DOHH2 (cell line): ENCODE measurements at regions not wholly inside any gene's neighbourhood (a gene's known extent, or its start where the extent isn't known, plus 50 kb on each side); places are given as distances from the start of the nearest gene placed in this dataset.

ENCODE experiments used
- H3F3A ChIP-seq: fragments of 200-600 bp; sonication (generic), shearing (Covaris generic); 2 replicates; pipeline ENCODE4 v1.6.0; 2016; ENCODE audit warnings: antibody characterized with exemption, mild to moderate bottlenecking; ENCODE audit not compliant: control insufficient read depth, insufficient read depth
- H3K27ac ChIP-seq: fragments of 200-600 bp; sonication (generic); 2 replicates; pipeline ENCODE4 v1.5.1; 2014; ENCODE audit warnings: low read depth, mild to moderate bottlenecking, low read length, moderate library complexity
- H3K27me3 ChIP-seq: fragments of 200-600 bp; sonication (generic); 2 replicates; pipeline ENCODE4 v1.6.1; 2014; ENCODE audit warnings: mild to moderate bottlenecking, low read length, mixed read lengths; ENCODE audit not compliant: control insufficient read depth
- H3K36me3 ChIP-seq: fragments of 200-600 bp; sonication (generic); 2 replicates; pipeline ENCODE4 v1.6.1; 2014; ENCODE audit warnings: mild to moderate bottlenecking, low read length, moderate library complexity, mixed read lengths; ENCODE audit not compliant: control insufficient read depth
- H3K4me1 ChIP-seq: fragments of 200-600 bp; sonication (generic); 2 replicates; pipeline ENCODE4 v1.6.1; 2014; ENCODE audit warnings: mild to moderate bottlenecking, low read length, mixed read lengths; ENCODE audit not compliant: control insufficient read depth
- H3K4me2 ChIP-seq: fragments of 200-600 bp; sonication (generic); 2 replicates; pipeline ENCODE4 v1.6.0; 2014; ENCODE audit warnings: mild to moderate bottlenecking, low read length, moderate library complexity
- H3K4me3 ChIP-seq: fragments of 200-600 bp; sonication (generic); 2 replicates; pipeline ENCODE4 v1.5.1; 2014; ENCODE audit warnings: mild to moderate bottlenecking, low read length, mixed read lengths
- H3K79me2 ChIP-seq: fragments of 200-600 bp; sonication (generic); 2 replicates; pipeline ENCODE4 v1.6.1; 2014; ENCODE audit warnings: mild to moderate bottlenecking, low read length, mixed read lengths; ENCODE audit not compliant: control insufficient read depth
- H3K9me2 ChIP-seq: fragments of 200-600 bp; sonication (generic); replicated peaks from 2 replicates; pipeline ENCODE4 v1.6.1; 2014; ENCODE audit warnings: mild to moderate bottlenecking, low read length, mixed read lengths; ENCODE audit not compliant: control insufficient read depth
- H3K9me3 ChIP-seq: fragments of 200-600 bp; sonication (generic); 2 replicates; pipeline ENCODE4 v1.6.1; 2014; ENCODE audit warnings: antibody characterized with exemption, low read length, mixed read lengths; ENCODE audit not compliant: control insufficient read depth, insufficient read depth
- H4K20me1 ChIP-seq: fragments of 200-600 bp; sonication (generic); 2 replicates; pipeline ENCODE4 v1.6.0; 2014; ENCODE audit warnings: low read depth, mild to moderate bottlenecking, antibody characterized with exemption, low read length, moderate library complexity; ENCODE audit not compliant: control insufficient read depth, insufficient read depth
- EZH2phosphoT487 ChIP-seq: fragments of 200-600 bp; sonication (generic); IDR thresholded peaks from 2 replicates; pipeline ENCODE4 v1.6.1; 2017; ENCODE audit warnings: borderline replicate concordance, mild to moderate bottlenecking, antibody characterized with exemption, low read length, moderate library complexity, mixed read lengths
- TF ChIP-seq, protein P1 (sequence below): fragments of 200-600 bp; sonication (generic); IDR thresholded peaks from one replicate; pipeline ENCODE4 v1.5.1; 2014; ENCODE audit warnings: antibody characterized with exemption, mild to moderate bottlenecking, low read depth, low read length; ENCODE audit not compliant: poor library complexity, severe bottlenecking

GRCh38 chr2:187078297-187078696 is 229.3 kb upstream of the ZSWIM2 start:
- Histone ChIP-seq H3K4me1 (no peaks in the 10 kb centered on the region), H3K9me2 (no peaks in the 10 kb centered on the region), H3K4me3 (no peak overlapping the region), H4K20me1 (no peaks in the 10 kb centered on the region), H3K36me3 (no peaks in the 10 kb centered on the region), H3K79me2 (no peaks in the 10 kb centered on the region), H3F3A (no peaks in the 10 kb centered on the region), H3K9me3 (no peaks in the 10 kb centered on the region), H3K4me2 (no peak overlapping the region), H3K27me3 (no peaks in the 10 kb centered on the region), H3K27ac (no peak overlapping the region)
- TF ChIP-seq, protein P1, sequence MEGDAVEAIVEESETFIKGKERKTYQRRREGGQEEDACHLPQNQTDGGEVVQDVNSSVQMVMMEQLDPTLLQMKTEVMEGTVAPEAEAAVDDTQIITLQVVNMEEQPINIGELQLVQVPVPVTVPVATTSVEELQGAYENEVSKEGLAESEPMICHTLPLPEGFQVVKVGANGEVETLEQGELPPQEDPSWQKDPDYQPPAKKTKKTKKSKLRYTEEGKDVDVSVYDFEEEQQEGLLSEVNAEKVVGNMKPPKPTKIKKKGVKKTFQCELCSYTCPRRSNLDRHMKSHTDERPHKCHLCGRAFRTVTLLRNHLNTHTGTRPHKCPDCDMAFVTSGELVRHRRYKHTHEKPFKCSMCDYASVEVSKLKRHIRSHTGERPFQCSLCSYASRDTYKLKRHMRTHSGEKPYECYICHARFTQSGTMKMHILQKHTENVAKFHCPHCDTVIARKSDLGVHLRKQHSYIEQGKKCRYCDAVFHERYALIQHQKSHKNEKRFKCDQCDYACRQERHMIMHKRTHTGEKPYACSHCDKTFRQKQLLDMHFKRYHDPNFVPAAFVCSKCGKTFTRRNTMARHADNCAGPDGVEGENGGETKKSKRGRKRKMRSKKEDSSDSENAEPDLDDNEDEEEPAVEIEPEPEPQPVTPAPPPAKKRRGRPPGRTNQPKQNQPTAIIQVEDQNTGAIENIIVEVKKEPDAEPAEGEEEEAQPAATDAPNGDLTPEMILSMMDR: no peak
- no peak for TF ChIP-seq EZH2phosphoT487

- H3K27ac ChIP-seq: no peak overlapping the region
- no peaks in the 10 kb centered on the region for H3K27me3 ChIP-seq
- H3K4me2 ChIP-seq: no peak overlapping the region
- no peaks in the 10 kb centered on the region for H3K36me3 ChIP-seq
- H3K9me2 ChIP-seq: no peaks in the 10 kb centered on the region
- H4K20me1 ChIP-seq: no peaks in the 10 kb centered on the region
- TF ChIP-seq EZH2phosphoT487: no peak
- TF ChIP-seq, protein P1: no peak
- H3K9me3 ChIP-seq: no peaks in the 10 kb centered on the region
- no peaks in the 10 kb centered on the region for H3F3A ChIP-seq
- no peak overlapping the region for H3K4me3 ChIP-seq
- no peaks in the 10 kb centered on the region for H3K79me2 ChIP-seq
- no peaks in the 10 kb centered on the region for H3K4me1 ChIP-seq
Measured at GRCh38 chr2:187075671-187076070, 226.7 kb upstream of the ZSWIM2 start.

- Histone ChIP-seq H3K27ac (no peak overlapping the region), H3K4me2 (no peak overlapping the region), H3K79me2 (no peaks in the 10 kb centered on the region), H3K4me3 (no peak overlapping the region), H3K4me1 (no peaks in the 10 kb centered on the region), H3K9me2 (no peaks in the 10 kb centered on the region), H4K20me1 (no peaks in the 10 kb centered on the region), H3K36me3 (no peaks in the 10 kb centered on the region), H3K9me3 (no peaks in the 10 kb centered on the region), H3F3A (no peaks in the 10 kb centered on the region), H3K27me3 (no peaks in the 10 kb centered on the region)
- TF ChIP-seq, protein P1: no peak
- no peak for TF ChIP-seq EZH2phosphoT487
Measured at GRCh38 chr2:187075199-187075635, 226.2 kb upstream of the ZSWIM2 start.

DNA sequence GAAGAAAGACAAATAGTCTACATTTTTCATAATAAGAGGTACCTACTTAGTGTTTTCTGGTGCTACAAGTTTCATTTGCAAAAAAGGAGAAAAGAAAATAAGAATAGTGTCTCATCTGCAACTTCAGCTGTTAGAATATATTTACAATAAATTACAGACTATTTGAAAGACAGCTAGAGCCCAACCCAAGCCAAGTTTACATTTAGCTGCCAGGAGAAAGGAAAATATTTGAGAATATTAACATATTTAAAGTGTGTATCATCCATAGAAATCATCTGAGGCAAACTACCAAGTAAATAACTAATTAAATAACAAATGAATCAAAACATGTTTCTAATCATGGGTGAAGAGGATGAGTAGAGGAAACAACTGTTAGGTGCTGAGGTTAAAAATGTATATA is 209.2 kb upstream of the ZSWIM2 start:
- no peaks in the 10 kb centered on the region for H4K20me1 ChIP-seq
- no peak overlapping the region for H3K27ac ChIP-seq
- H3F3A ChIP-seq: no peaks in the 10 kb centered on the region
- no peak for TF ChIP-seq EZH2phosphoT487
- TF ChIP-seq, protein P1: no peak
- H3K4me3 ChIP-seq: no peak overlapping the region
- H3K4me2 ChIP-seq: no peak overlapping the region
- no peaks in the 10 kb centered on the region for H3K27me3 ChIP-seq
- H3K9me2 ChIP-seq: no peaks in the 10 kb centered on the region
- H3K79me2 ChIP-seq: no peaks in the 10 kb centered on the region
- no peaks in the 10 kb centered on the region for H3K36me3 ChIP-seq
- no peaks in the 10 kb centered on the region for H3K4me1 ChIP-seq
- no peaks in the 10 kb centered on the region for H3K9me3 ChIP-seq
